HG02798 (cell line): ENCODE measurements at regions not wholly inside any gene's neighbourhood (a gene's known extent, or its start where the extent isn't known, plus 50 kb on each side); places are given as distances from the start of the nearest gene placed in this dataset.

Source experiments
- ATAC-seq: cut with Tn5 transposase; IDR thresholded peaks from one replicate; pipeline ENCODE4 v1.9.1; 2021; ENCODE audit warnings: mild to moderate bottlenecking; ENCODE audit not compliant: unreplicated experiment, poor library complexity

- ATAC-seq, result no peak
Measured at GRCh38 chr6:21977346-21977745, 319.5 kb downstream of the PRL start.

GRCh38 chr6:21981235-21981833, 315.5 kb downstream of the PRL start:
- ATAC-seq, result no peak

- ATAC-seq, result no peak
Measured at GRCh38 chr6:21984135-21984534, 312.7 kb downstream of the PRL start.

- no peak for ATAC-seq
Measured at GRCh38 chr6:21984561-21984960, 312.3 kb downstream of the PRL start.

GRCh38 chr6:21985904-21986303, 310.9 kb downstream of the PRL start:
- ATAC-seq, result no peak

- no peak for ATAC-seq
Measured at GRCh38 chr6:21986703-21987102, 310.1 kb downstream of the PRL start.

- peak; percentile 65 for ATAC-seq
Measured at GRCh38 chr6:21987501-21987957, 309.3 kb downstream of the PRL start.

GRCh38 chr6:21990577-21990976, 306.3 kb downstream of the PRL start:
- no peak for ATAC-seq

GRCh38 chr6:21992178-21992967, 304.5 kb downstream of the PRL start:
- ATAC-seq, result no peak

- ATAC-seq, result no peak
Measured at GRCh38 chr6:21993841-21994240, 303.0 kb downstream of the PRL start.

- no peak for ATAC-seq
Measured at GRCh38 chr6:21994821-21995220, 302.0 kb downstream of the PRL start.

GRCh38 chr6:21995318-21995717, 301.5 kb downstream of the PRL start:
- ATAC-seq, result no peak

GRCh38 chr6:21996425-21997118, 300.3 kb downstream of the PRL start:
- ATAC-seq, result no peak

- no peak for ATAC-seq
Measured at GRCh38 chr6:21997119-21998037, 299.5 kb downstream of the PRL start.

- ATAC-seq, result no peak
Measured at GRCh38 chr6:21998582-21998981, 298.3 kb downstream of the PRL start.

- ATAC-seq, result no peak
Measured at GRCh38 chr6:21999012-21999528, 297.8 kb downstream of the PRL start.

GRCh38 chr6:21999741-22000140, 297.1 kb downstream of the PRL start:
- no peak for ATAC-seq

- no peak for ATAC-seq
Measured at GRCh38 chr6:22001396-22002027, 295.3 kb downstream of the PRL start.

- ATAC-seq, result no peak
Measured at GRCh38 chr6:22003287-22003686, 293.5 kb downstream of the PRL start.

- no peak for ATAC-seq
Measured at GRCh38 chr6:22006795-22007194, 290.0 kb downstream of the PRL start.
